ENCODE measurements at regions not wholly inside any gene's neighbourhood (a gene's known extent, or its start where the extent isn't known, plus 50 kb on each side); places are given as distances from the start of the nearest gene placed in this dataset.
"Not testable (repeated sequence)": the region's sequence is repeated elsewhere in the genome, so short reads cannot be mapped to it uniquely, and the experiment has no call there.

DNA sequence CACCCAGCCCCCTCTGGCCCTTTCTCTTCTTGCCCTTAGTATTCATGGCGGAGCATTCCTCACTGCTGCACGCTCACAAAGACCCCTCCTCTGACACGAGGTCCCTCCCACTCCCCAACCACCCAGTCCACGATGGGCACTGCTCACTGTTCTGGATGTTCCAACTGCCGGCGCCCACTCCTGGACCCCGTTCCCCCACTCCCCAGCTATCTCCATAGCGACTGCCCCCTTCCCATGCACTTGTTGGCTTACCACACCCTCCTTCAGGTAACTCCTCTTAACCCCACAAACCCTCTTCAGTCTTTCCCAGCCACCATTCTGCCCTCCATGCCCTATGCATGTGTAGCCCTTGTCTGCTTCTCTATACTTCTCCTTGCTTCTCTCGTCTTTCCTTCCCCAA is 961.5 kb upstream of the DEFB115 start:
- not testable (repeated sequence) for DNase-seq (ENCODE audit: low read depth)

DNA sequence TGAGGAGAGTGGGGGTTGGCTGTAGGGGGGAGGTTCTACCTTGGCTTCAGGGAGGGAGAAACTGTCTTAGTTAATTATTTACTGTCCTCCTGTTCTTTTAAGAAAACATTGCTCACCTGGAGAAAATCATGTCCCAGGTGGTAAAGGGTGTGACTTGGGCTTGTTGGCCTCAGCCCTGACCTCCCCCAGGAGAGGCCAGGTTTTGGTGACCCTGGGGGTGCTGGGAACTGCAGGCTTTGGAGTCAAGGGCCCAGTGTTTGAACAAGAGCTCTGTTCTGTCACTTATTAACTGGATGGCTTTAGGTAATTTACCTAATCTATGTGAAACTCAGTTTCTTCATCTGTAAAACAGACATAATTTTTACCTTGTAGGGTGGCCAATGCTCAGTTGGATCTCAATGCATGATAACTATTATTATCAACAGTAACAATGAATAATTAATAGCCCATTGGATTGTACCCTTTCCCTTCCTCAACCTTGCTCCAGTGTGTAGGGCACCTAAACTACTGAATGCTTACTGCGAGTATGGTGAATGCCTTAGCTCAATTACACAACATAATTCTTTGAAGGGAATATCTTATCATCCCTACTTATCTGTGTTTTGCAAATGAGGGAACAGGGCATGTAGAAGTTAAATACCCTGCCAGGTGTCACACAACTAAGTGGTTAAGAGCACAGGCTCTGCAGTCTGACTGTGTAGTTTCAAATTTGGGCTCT is 959.4 kb upstream of the DEFB115 start:
- not testable (repeated sequence) for DNase-seq (ENCODE audit: low read depth)

DNA sequence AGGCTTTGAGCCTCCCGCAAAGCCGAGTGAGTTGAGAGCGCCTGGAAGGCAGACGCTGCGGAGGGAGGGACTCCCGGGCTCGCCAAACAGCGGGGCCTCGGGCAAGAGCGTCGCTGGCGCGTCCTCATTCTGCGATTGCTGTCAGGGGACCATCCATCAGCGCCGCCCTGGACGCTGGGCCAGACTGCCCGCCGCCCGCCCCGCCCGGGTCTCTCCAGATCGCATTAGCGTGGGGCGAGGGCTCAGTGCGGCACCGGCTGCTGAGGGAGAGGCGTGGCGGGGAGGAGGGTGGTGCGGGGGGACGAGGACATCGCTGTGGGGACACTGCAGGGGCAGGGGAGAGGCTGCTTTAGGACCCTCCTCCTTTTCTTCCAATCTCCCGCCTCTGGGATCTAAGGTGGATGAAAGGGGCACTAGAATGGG is 957.2 kb upstream of the DEFB115 start:
- not testable (repeated sequence) for DNase-seq (ENCODE audit: low read depth)

DNA sequence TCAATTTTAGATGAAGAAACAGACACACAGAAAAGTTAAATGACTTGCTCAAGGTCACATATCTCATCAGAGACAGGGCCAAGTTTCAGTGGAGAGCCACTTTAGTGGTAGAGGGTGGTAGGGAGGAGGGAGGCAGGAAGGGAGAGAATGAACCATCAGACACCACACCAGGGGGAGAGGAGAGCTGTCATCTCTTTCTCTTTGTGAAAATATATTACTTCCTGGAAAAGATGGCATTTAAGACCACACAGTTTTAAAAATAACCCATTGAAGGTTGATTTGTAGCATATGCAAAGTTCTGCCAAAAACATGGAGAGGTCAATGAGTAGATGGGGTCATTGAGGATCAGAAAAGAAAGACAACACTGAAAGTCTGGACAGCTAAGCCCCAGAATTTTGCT is 954.7 kb upstream of the DEFB115 start:
- DNase-seq (ENCODE audit: low read depth): not testable (repeated sequence)

DNA sequence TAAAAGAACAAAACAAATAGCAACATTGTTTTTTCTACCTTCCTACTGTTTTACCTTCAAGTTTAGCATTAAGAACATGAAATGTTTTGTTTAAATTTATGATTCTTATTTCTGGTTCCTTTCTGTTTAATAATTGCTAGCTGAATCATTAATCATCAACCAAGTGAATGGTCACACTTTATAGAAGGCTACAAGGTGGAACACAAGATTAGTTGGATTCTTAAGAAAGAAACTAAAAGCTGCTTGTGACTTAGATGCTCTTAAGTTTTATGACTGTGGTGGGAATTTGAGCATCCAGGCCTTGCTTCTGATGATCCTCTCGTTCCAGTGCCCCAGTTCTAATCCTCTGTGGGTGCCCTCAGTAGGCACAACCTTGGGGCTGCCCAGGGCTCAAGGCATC is 947.5 kb upstream of the DEFB115 start:
- not testable (repeated sequence) for DNase-seq (ENCODE audit: low read depth)

DNA sequence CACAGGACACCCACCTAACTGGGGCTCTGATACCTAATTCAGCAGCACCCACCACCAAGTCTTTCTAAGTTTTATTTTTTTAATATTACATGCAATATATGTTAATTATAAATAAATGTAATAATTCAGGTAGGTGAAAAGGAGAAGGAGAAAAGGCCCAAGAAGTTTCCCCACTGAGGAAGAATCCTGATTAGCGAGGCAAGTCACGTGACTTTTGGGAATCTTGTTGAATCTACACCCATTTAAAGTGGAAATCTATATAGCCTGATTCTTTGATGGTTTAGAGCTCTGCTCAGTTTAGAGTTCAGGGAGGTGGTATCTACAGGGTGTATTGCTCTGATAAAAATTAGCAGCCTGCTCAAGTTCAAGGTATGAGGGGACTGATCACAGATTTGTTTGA is 947.1 kb upstream of the DEFB115 start:
- not testable (repeated sequence) for DNase-seq (ENCODE audit: low read depth)

DNA sequence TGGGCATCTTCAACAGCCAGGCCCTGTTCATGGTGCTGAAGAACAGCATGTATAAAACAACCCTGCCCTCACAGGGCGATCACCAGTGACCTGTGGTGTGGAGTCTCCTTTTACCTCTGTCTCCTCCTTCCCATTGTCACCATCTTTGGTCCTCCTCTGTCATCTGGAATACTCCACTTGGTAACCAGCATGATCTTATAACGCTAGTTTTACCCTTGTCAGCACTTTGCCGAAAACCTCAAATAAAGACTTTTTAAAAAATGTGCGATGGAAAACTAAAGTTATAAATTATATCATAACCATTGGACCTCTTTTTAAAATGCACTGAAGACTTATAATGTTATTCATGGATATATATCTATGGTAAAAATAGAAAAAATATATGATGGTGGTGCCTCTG is 945.2 kb upstream of the DEFB115 start:
- not testable (repeated sequence) for DNase-seq (ENCODE audit: low read depth)

DNA sequence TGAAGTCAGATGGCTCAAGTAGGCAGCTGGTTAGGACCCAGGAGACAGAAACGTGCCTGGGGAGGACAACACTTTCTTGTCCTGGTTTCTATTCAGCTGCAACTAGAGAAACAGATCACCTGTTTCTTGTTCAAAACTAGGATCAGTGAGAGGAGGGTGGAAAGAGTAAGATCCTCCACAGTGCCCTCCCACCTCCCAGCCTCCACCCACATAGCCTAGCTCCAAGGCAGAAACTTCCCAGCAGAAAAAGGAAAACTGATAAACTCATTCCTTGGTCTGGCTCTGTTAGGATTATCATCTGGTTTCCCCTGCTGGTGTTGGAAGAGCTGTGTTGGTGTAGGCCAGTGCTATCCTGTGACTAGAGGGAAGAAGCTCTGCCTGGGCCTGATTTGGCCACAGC is 943.8 kb upstream of the DEFB115 start:
- DNase-seq (ENCODE audit: low read depth): not testable (repeated sequence)

DNA sequence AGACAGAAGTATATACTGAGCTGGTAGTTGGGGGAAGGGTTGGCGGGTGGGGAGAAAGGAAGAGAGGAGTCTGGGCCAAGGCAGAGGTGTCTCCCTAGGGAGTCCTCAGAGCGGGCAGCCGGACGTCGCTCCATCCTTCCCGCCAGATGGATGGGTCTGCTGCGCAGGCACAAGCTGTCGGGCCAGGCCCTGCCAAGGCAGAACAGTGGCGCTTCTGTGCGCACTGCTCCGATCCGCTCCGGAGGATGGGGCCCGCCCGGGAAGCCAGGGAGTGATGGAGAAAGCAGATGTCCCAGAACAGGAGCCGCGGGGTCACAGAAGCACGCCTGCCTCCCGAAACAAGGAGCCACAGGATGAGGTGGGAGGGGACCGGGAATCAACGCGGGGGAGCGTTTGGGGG is 941.4 kb upstream of the DEFB115 start:
- DNase-seq (ENCODE audit: low read depth): not testable (repeated sequence)

DNA sequence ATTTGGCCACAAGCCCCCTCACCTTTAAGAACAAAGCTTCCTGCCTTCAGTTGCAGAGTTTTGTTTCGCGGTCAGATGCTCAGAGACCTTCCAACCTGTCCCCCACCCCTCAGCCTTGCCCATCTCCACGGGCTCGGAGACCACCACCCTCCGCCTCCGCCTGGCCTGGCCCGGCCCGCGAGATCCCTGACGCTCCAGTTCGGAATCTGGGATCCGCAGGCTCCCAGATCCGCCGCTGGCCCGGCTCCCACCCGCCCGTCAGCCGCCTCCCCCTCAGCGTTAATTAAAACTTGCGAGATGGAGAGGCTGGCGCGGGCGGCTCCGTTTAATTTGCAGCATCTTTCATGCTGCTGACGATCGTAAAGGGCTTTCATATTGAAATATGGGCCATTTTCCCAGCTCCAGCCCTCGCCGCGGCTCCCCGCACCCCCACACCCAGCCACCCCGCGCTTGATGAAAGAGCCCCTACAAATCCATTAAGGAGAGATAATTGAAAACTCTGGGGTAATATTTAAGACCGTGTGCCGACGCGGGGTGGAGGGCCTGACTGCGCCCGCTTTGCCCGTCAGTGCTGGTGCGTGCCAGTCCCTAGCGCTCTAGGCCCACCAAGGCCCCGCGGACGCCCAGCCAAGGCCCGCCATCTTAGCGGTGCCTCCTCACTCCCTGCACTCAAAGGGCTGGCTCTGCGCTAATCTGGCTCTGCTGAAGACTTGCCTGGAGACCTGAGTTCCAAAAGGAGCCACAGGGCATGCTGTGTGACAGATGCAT is 940.7 kb upstream of the DEFB115 start:
- not testable (repeated sequence) for DNase-seq (ENCODE audit: low read depth)

DNA sequence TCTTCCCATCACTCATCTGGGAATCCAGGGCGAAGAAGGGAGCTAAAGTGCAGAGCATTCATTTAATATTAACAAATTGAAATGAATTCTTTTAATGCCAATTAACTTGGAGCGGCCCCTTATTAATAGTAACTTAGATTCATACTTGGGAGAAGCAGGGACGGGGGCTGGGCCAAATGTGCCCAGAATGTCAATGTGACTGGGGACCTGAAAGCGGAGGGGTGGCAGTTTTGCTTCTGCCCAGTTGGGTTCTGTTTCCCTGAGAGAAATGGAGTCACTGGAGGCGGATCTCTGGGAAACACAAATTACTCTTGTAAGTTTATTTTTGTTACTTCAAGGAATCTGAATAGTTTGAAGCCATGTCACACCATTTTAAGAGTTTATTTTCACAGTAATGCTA is 923.7 kb upstream of the DEFB115 start:
- DNase-seq (ENCODE audit: low read depth): not testable (repeated sequence)

DNA sequence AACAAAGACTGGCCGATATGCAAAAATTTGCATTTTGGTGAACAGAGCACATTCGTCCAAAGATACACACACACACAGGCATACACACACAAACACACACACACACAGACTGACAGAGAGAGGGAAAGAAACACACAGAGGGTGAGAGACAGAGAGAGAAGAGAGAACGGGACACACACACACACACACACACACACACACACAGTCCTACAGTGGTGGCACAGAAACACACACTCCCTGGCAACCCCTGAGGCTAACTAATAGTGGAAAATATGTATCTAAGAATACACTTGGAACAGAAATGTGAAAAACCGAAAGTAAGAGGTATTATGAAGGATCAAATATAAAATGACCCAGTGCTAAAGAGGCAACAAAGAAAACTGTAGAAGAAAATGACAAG is 919.9 kb upstream of the DEFB115 start:
- DNase-seq (ENCODE audit: low read depth): not testable (repeated sequence)

DNA sequence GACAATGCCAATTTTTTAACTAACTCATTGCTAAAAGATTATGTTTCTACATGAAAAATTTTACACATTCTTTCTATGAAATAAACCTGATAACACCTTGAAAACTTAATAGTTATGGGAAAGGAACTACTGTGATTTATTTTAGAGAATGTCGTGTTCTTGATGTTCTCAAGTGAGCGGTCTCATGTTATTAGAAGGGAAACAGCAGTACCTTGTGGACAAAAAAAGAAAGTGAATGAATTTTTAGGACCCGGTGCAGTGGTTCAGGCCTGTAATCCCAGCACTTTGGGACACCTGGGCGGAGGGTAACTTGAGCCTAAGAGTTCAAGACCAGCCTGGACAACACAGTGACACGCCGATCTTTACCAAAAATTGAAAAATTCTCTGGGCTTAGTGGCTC is 908.5 kb upstream of the DEFB115 start:
- DNase-seq (ENCODE audit: low read depth): not testable (repeated sequence)

DNA sequence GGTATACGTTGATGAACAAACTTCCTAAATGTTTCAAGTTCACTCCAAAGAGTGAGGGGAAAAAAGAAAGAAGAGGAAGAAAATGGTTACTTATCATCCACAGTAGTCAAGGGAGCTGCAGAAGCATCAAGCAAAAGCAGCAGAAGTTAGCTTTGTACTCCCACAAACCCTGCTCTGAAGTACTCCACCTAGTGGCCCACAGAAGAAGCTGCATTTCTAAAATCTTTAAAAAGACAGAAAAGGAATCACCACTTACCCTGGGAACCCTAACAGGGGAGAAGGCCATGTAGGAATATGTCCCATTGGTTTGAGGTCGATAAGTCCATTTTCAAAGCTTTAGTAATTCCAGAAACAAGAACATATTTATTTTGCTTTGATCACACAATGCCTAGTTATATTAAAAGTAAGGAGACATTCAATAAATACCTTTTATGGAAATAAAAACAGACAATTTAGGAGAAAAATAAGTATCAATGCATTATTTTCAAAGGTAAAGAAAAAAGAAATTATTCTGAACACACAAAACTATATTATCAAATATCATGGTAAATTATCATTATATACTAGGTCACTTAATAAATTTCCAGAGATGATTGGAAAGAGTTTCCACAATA is 900.5 kb upstream of the DEFB115 start:
- not testable (repeated sequence) for DNase-seq (ENCODE audit: low read depth)

DNA sequence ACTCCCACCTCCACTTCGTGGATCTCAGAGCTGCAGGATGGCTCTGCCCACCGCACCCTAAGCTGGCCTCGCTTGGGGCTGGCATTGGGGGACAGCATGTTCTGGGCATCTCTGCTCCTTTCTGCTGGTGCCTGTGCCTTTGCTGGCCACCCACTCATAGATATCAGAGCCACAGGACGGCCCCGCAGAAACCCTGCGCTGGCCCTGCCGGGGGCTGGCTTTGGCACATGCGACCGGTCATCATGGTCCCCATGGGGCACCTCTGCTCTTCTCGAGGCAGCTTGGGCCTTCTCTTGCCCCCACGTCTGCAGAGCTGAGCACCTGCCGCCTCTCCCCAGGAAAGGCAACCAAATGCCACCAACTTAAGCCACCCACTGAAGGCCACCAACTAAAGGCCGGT is 895.7 kb upstream of the DEFB115 start:
- not testable (repeated sequence) for DNase-seq (ENCODE audit: low read depth)

DNA sequence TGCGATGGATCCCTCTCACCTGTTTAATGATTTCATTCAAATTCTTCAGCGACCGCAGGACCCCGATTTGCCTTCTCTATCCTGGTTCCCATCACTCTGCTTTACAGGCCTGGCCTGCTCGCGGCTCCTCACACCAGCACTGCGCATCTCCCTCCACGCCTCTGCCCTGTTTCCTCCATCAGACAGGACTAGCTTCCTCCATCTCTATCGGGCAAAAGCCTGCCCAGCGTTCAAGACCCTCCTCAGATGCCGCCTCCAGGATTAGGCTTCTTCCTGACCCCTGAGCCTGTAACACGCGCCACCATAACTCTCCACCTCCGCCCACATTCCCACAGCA is 881.1 kb upstream of the DEFB115 start:
- DNase-seq (ENCODE audit: low read depth): not testable (repeated sequence)

DNA sequence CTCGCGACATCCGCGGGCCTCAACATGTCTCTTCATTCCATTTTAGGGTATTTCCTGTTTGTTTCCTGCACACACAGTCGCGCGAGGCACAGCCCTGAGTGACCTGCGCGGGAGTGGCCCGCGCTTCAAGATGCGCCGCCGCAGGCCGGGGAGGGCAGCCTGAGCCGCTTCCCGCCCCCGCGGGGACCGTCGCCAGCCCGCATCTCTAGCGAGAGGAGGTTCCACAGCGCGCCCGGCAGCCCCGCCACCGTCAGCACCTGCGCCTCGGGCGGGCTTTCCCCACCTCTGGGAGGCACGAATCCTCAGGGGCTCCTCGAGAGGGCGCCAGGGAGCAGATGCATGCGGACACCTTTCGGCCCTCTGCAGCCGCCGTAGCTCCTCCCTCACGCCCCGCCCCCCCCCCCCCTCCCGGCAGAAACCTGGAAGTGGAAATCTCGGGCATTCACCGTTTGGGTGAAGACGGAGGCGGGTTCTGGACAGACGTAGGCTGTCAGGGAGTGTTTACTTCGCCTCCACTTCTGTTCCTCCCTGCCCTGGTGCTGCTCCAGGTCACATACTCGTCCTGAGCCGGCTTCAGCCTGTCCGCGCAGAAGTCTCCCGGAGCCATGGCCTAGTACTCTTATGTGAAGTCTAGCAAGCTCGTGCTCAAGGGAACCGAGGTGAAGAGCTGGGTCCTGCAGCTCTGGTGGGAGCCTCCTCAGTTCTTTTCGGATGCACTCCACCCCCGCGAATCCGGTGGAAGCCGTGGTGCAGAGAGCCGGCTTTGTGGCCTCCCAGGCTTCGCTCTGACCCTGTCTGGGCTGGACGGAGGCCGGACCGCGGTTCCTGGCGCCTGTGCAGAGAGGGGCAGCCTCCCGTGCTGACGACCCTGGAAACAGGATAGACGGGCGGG is 880.5 kb upstream of the DEFB115 start:
- DNase-seq (ENCODE audit: low read depth): peak; percentile 83

DNA sequence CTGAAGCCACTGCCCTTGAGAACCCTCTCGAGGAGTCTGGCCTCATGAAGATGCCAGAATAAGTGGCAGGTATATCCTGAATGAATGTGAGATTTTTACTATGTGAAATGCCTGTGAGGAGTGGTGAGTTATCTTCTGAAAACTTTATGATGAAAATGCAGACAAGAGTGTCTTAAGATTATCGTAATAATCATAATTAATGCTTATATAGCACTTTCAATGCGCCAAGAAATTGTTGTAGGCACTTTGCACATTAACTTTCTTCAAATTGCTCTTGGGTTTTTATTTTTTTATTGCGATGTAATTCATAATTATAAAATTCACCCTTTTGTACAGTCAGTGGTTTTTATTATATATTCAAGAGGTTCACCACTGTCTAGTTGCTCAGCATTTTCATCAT is 879.1 kb upstream of the DEFB115 start:
- not testable (repeated sequence) for DNase-seq (ENCODE audit: low read depth)

DNA sequence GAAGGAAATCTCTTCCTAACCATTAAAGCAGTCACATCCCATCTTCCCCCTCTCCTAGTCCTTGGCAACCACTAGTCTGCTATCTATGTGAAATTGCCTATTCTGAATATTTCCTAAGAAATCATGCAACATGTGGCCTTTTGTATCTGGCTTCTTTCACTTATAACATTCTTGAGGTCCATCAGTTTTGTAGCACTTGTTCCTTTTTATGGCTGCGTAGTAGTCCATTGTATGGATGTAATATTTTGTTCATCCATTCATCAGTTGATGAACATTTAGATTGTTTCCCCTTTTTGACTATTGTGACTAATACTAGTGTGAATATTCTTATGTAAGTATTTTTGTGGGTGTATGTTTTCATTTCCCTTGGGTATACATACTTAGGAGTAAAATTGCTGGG is 878.7 kb upstream of the DEFB115 start:
- DNase-seq (ENCODE audit: low read depth): not testable (repeated sequence)

DNA sequence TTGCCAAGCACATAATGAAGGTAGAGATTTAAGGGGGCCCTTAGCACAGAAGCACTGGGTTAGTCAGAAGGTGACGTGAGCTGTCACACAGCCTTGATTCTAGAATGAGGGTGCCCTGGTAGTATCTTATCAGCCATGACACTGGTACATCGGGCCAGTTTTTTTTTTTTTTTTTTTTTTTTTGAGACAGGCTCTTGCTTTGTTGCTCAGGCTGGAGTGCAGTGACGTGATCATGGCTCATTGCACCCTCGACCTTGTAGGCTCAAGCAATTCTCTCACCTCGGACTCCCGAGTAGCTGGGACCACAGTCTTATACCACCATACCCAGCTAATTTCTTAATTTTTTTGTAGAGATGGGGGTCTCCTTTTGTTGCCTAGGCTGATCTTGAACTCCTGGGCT is 872.6 kb upstream of the DEFB115 start:
- DNase-seq (ENCODE audit: low read depth): not testable (repeated sequence)

DNA sequence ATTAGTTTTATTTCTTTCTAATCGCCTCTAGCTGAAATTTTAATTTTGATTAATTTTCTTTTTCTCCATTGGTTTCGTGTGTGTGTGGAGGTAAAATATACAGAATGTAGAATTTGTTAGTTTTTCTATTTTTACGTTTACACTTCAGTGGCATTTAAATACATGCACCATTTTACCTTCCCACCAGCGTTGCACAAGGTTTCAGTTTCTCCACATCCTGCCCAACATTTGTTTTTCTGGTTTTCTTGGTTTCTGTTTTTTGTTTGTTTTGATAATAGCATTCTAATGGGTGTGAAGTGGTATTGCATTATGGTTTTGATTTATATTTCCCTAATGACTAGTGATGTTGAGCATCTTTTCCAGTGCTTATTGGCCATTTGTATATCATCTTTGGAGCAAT is 871.4 kb upstream of the DEFB115 start:
- DNase-seq (ENCODE audit: low read depth): not testable (repeated sequence)

DNA sequence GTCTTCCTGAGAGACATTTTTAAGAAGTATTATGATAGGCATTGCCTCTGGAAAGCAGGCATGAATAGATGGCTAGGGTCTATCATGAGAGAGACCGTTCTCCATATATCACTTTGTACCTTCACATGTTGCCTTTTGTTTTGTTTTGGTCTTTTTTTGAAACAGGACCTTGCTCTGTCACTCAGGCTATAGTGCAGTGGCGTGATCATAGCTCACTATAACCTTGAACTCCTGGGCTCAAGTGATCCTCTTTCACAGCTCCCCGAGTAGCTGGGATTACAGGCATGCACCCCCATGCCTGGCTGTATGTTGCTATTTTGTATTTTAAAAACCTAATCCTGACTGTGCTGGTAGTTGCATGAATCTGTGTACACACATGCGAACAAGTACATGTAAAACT is 869.6 kb upstream of the DEFB115 start:
- DNase-seq (ENCODE audit: low read depth): not testable (repeated sequence)
